ENCODE measurements at regions not wholly inside any gene's neighbourhood (a gene's known extent, or its start where the extent isn't known, plus 50 kb on each side); places are given as distances from the start of the nearest gene placed in this dataset.

- no peaks in the 10 kb centered on the region for H3K27me3 ChIP-seq (ENCODE audit: insufficient read depth, low read length)
- no peak overlapping the region for H3K4me3 ChIP-seq (ENCODE audit: low read depth, low read length, poor library complexity, severe bottlenecking)
- no peaks in the 10 kb centered on the region for H3K9me2 ChIP-seq (ENCODE audit: low read depth, low read length)
- no peaks in the 10 kb centered on the region for H3K4me1 ChIP-seq (ENCODE audit: insufficient read depth, low read length, severe bottlenecking)
- no peak overlapping the region for H3K9ac ChIP-seq (ENCODE audit: low read length)
- H2AFZ ChIP-seq (ENCODE audit: low read length), result no peak overlapping the region
- no peaks in the 10 kb centered on the region for H3F3A ChIP-seq (ENCODE audit: insufficient read depth, low read length)
- H3K9me3 ChIP-seq (ENCODE audit: low read length), result no peaks in the 10 kb centered on the region
- no peaks in the 10 kb centered on the region for H3K36me3 ChIP-seq (ENCODE audit: insufficient read depth, low read length)
- no peak overlapping the region for H3K4me2 ChIP-seq (ENCODE audit: low read length)
- no peaks in the 10 kb centered on the region for H3K79me2 ChIP-seq (ENCODE audit: insufficient read depth, low read length)
- H4K20me1 ChIP-seq (ENCODE audit: insufficient read depth, low read length), result no peaks in the 10 kb centered on the region
- no peak overlapping the region for H3K27ac ChIP-seq (ENCODE audit: low read depth, low read length, poor library complexity, severe bottlenecking)
- TF ChIP-seq EZH2 (IDR thresholded peaks at IDR 0.05; ENCODE audit: borderline replicate concordance, low read length) (no peak), CTCF (IDR thresholded peaks at IDR 0.05; ENCODE audit: low read length) (no peak)
Measured at GRCh38 chr6:145119081-145119480, 616.2 kb downstream of the EPM2A start.

GRCh38 chr6:145132709-145133108 lies 602.6 kb downstream of the EPM2A start:
- Histone ChIP-seq H3K4me2 (ENCODE audit: low read length) (no peak overlapping the region), H3K4me1 (ENCODE audit: insufficient read depth, low read length, severe bottlenecking) (no peaks in the 10 kb centered on the region), H3K27ac (ENCODE audit: low read depth, low read length, poor library complexity, severe bottlenecking) (no peak overlapping the region), H3K36me3 (ENCODE audit: insufficient read depth, low read length) (no peaks in the 10 kb centered on the region), H3K27me3 (ENCODE audit: insufficient read depth, low read length) (no peaks in the 10 kb centered on the region), H2AFZ (ENCODE audit: low read length) (no peak overlapping the region), H4K20me1 (ENCODE audit: insufficient read depth, low read length) (no peaks in the 10 kb centered on the region), H3K79me2 (ENCODE audit: insufficient read depth, low read length) (no peaks in the 10 kb centered on the region), H3K9me2 (ENCODE audit: low read depth, low read length) (no peaks in the 10 kb centered on the region), H3K9me3 (ENCODE audit: low read length) (no peaks in the 10 kb centered on the region), H3K4me3 (ENCODE audit: low read depth, low read length, poor library complexity, severe bottlenecking) (no peak overlapping the region), H3K9ac (ENCODE audit: low read length) (no peak overlapping the region), H3F3A (ENCODE audit: insufficient read depth, low read length) (no peaks in the 10 kb centered on the region)
- TF ChIP-seq EZH2 (IDR thresholded peaks at IDR 0.05; ENCODE audit: borderline replicate concordance, low read length) (no peak), CTCF (IDR thresholded peaks at IDR 0.05; ENCODE audit: low read length) (no peak)

GRCh38 chr6:145135702-145136101 lies 599.6 kb downstream of the EPM2A start:
- Histone ChIP-seq H3K79me2 (ENCODE audit: insufficient read depth, low read length) (no peaks in the 10 kb centered on the region), H3K4me3 (ENCODE audit: low read depth, low read length, poor library complexity, severe bottlenecking) (no peak overlapping the region), H4K20me1 (ENCODE audit: insufficient read depth, low read length) (no peaks in the 10 kb centered on the region), H3K9ac (ENCODE audit: low read length) (no peak overlapping the region), H3K27ac (ENCODE audit: low read depth, low read length, poor library complexity, severe bottlenecking) (no peak overlapping the region), H3K27me3 (ENCODE audit: insufficient read depth, low read length) (no peaks in the 10 kb centered on the region), H3F3A (ENCODE audit: insufficient read depth, low read length) (no peaks in the 10 kb centered on the region), H3K4me2 (ENCODE audit: low read length) (no peak overlapping the region), H3K9me2 (ENCODE audit: low read depth, low read length) (no peaks in the 10 kb centered on the region), H3K4me1 (ENCODE audit: insufficient read depth, low read length, severe bottlenecking) (no peaks in the 10 kb centered on the region), H3K9me3 (ENCODE audit: low read length) (no peaks in the 10 kb centered on the region), H3K36me3 (ENCODE audit: insufficient read depth, low read length) (no peaks in the 10 kb centered on the region), H2AFZ (ENCODE audit: low read length) (no peak overlapping the region)
- TF ChIP-seq CTCF (IDR thresholded peaks at IDR 0.05; ENCODE audit: low read length) (no peak), EZH2 (IDR thresholded peaks at IDR 0.05; ENCODE audit: borderline replicate concordance, low read length) (no peak)

Data from OCI-LY1 (cell line).